Epithelial cell of proximal tubule (primary cell): ENCODE measurements at regions not wholly inside any gene's neighbourhood (a gene's known extent, or its start where the extent isn't known, plus 50 kb on each side); places are given as distances from the start of the nearest gene placed in this dataset.
"Not testable (repeated sequence)": the region's sequence is repeated elsewhere in the genome, so short reads cannot be mapped to it uniquely, and the experiment has no call there.

Experiments used
- DNase-seq: peaks from one replicate; pipeline ENCODE4 v3.0.0-alpha.2; 2011; ENCODE audit warnings: low read depth
- H3K4me3 ChIP-seq: 2 replicates; pipeline ENCODE4 v1.5.1; 2011; ENCODE audit warnings: low read depth, mild to moderate bottlenecking, low read length
- TF ChIP-seq, protein P1 (sequence below): conservative IDR thresholded peaks from 2 replicates; pipeline ENCODE4 v1.5.1; 2012; ENCODE audit warnings: low read depth, mild to moderate bottlenecking, low read length

DNA sequence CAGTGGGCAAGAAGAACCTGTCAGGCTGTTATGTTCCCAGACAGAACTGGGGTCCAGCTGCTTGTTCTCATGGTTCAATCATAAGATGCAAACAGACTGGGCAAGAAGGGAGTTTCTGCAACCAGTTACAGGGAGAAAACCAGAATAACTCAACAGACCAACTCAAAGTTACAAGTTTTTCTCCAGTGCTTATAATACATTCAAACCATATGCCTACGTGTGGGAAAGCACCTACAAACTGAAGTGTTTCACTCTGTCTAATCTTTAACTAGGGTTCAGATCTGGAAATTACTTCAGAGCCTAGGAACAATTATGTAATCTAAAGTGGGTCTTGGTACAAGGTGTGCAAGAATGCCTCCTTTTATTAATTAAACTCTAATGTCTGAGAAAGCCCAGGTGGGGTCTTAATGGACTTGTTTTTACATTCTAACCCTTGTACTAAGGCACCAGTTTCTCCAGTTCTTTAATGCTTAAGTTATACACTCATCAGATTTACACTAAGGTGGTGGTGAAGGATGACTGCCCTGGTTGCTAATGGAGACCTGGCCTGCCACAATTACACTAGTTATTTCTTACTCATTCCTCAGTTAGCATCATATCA lies 951.9 kb downstream of the TSN start:
- H3K4me3 ChIP-seq, result no peak overlapping the region
- TF ChIP-seq, protein P1, sequence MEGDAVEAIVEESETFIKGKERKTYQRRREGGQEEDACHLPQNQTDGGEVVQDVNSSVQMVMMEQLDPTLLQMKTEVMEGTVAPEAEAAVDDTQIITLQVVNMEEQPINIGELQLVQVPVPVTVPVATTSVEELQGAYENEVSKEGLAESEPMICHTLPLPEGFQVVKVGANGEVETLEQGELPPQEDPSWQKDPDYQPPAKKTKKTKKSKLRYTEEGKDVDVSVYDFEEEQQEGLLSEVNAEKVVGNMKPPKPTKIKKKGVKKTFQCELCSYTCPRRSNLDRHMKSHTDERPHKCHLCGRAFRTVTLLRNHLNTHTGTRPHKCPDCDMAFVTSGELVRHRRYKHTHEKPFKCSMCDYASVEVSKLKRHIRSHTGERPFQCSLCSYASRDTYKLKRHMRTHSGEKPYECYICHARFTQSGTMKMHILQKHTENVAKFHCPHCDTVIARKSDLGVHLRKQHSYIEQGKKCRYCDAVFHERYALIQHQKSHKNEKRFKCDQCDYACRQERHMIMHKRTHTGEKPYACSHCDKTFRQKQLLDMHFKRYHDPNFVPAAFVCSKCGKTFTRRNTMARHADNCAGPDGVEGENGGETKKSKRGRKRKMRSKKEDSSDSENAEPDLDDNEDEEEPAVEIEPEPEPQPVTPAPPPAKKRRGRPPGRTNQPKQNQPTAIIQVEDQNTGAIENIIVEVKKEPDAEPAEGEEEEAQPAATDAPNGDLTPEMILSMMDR, result no peak
- DNase-seq, result peak; percentile 98

DNA sequence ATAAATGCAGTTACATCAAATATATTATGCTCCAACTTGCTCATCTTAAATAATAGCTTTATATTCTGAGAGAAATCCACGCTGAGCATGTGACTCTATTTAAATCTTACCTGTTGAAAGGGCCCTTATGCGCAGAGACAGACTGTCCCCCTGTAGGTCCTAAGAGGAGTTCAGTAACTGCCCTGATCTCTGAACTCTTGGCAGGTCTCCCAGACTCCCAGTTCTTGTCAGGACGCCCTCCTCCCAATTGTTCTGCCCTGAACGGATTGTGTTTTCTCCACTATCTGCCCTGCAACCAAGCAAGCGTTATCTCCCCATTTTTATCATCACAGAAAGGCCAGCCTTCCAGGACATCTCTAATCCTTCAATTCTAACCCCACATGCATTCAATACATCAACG lies 954.6 kb downstream of the TSN start:
- no peak overlapping the region for H3K4me3 ChIP-seq
- TF ChIP-seq, protein P1, result no peak
- DNase-seq, result no peak

- DNase-seq, result no peak
- no peak overlapping the region for H3K4me3 ChIP-seq
- TF ChIP-seq, protein P1, result no peak
These were observed 958.3 kb downstream of the TSN start for GRCh38 chr2:122713800-122714199.

DNA sequence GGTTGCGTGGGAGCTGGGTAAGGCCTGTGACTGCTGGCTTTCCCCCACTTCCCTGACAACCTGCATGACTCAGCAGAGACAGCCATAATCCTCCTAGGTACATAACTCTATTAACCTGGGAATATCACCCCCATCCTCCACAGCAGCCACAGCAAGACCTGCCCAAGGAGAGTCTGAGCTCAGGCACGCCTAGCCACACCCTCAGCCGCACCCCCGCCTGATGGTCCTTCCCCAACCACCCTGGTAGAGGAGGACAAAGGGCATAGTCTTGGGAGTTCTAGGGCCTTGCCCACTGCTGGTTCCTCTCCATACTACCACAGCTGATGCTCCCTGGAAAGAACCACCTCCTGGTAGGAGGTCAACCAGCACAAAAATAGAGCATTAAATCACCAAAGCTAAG lies 965.4 kb downstream of the TSN start:
- DNase-seq, H3K4me3 ChIP-seq: not testable (repeated sequence)

DNA sequence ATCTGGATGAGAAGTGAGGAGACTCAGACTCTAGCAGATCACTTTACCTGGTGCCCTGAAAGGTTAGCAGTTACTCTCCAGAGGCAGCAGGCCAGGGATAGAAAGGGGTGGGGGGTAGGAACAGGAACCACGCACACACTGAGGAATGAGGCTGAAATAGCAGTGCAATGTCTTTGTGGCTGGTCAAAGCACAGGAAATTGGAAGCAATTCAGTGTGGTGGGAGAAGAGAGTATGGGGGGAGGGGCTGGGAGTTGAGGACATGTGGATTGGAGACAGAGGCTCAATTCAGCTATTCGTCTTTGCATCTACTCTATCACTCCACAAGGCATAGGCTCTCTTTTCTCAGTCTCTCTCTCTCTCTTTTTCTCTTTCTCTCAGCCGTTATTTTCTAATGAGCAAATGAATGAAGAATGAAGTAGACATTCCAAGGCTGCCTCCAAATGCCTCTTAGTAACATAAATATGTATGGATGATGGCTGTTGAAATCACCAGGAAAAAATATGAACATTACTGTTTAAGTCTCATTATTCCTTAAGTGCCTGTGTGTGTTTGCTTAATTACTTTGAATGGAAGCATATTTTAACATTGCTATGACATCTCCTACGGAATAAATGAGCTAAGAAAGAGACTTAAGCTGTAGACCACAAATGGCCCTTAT lies 979.4 kb downstream of the TSN start:
- no peak for DNase-seq

DNA sequence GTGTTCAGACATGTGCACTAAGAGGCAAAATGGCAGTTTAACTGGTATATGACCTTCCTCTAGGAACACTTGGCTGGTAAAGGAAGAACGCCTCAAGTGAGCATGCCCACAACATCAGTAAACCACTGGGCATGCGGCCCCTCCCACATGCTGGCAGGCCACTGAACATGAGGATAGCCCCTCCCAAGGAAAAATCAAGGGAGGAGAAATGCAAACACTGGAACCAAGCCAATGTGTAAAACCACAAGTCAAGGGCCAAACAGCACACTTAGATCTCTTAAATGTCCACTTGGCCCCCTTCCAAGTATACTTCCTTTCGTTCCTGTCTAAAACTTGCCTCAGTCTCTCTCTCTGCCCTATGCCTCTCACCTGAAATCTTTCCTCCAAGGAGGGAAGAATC lies 980.8 kb downstream of the TSN start:
- no peak overlapping the region for H3K4me3 ChIP-seq
- TF ChIP-seq, protein P1, result no peak
- DNase-seq, result no peak

More for the DNA sequence above, 979.4 kb downstream of the TSN start:
- H3K4me3 ChIP-seq, result no peak overlapping the region
- TF ChIP-seq, protein P1, result no peak

DNA sequence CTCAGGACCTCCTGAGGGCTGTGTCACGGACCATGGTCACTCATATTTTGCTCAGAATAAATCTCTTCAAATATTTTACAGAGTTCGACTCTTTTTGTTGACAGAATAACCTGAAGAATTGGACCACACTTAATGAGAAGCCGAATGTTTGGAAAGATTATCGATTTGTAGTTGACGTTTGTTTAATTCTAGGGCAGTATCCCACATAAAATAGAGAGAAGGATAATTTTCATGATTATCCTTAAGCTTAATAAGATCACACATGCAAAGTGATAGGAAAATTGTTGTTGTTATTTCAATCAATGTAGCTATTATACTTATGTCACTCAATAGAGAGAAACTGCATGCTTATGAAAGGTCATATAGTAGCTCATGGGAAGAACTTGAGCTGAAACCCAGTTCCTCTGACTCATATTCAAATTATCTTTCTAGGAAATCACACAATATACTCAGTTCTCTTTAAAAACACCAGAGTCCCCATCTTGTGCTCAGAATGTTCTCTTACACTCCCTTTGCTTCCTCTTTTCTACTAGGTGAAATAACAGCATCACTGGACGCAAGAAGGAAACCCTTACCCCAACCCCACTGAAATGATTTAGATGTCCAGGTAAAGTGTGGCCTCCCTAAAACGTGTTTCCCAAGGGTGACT lies 982.1 kb downstream of the TSN start:
- DNase-seq, result no peak
- no peak overlapping the region for H3K4me3 ChIP-seq
- TF ChIP-seq, protein P1, result no peak
